GM21367 (cell line): ENCODE measurements at regions not wholly inside any gene's neighbourhood (a gene's known extent, or its start where the extent isn't known, plus 50 kb on each side); places are given as distances from the start of the nearest gene placed in this dataset.

Source experiments
- ATAC-seq: cut with Tn5 transposase; IDR thresholded peaks from one replicate; pipeline ENCODE4 v1.9.1; 2021; ENCODE audit not compliant: unreplicated experiment

- ATAC-seq, result no peak
Observed at GRCh38 chr7:24469118-24469517, 104.1 kb upstream of the PALS2 start.

- ATAC-seq, result no peak
Observed at GRCh38 chr7:24472093-24472492, 101.2 kb upstream of the PALS2 start.

GRCh38 chr7:24475166-24475961 lies 97.9 kb upstream of the PALS2 start:
- no peak for ATAC-seq

GRCh38 chr7:24476227-24476626 lies 97.0 kb upstream of the PALS2 start:
- ATAC-seq, result no peak

GRCh38 chr7:24477398-24478136 lies 95.7 kb upstream of the PALS2 start:
- no peak for ATAC-seq

GRCh38 chr7:24478137-24478655 lies 95.1 kb upstream of the PALS2 start:
- no peak for ATAC-seq

GRCh38 chr7:24480501-24480900 lies 92.8 kb upstream of the PALS2 start:
- ATAC-seq, result no peak

GRCh38 chr7:24483804-24484203 lies 89.4 kb upstream of the PALS2 start:
- ATAC-seq, result no peak

- no peak for ATAC-seq
Observed at GRCh38 chr7:24492576-24492975, 80.7 kb upstream of the PALS2 start.

GRCh38 chr7:24494832-24495231 lies 78.4 kb upstream of the PALS2 start:
- ATAC-seq, result no peak

GRCh38 chr7:24496036-24496435 lies 77.2 kb upstream of the PALS2 start:
- no peak for ATAC-seq

- no peak for ATAC-seq
Observed at GRCh38 chr7:24498439-24498838, 74.8 kb upstream of the PALS2 start.

- ATAC-seq, result no peak
Observed at GRCh38 chr7:24499871-24500270, 73.4 kb upstream of the PALS2 start.

- ATAC-seq, result no peak
Observed at GRCh38 chr7:24500599-24500998, 72.7 kb upstream of the PALS2 start.

GRCh38 chr7:24501009-24501408 lies 72.2 kb upstream of the PALS2 start:
- no peak for ATAC-seq

GRCh38 chr7:24501443-24502134 lies 71.7 kb upstream of the PALS2 start:
- no peak for ATAC-seq

GRCh38 chr7:24502135-24502488 lies 71.1 kb upstream of the PALS2 start:
- no peak for ATAC-seq

- no peak for ATAC-seq
Observed at GRCh38 chr7:24503506-24503905, 69.7 kb upstream of the PALS2 start.

- no peak for ATAC-seq
Observed at GRCh38 chr7:24504040-24504439, 69.2 kb upstream of the PALS2 start.

GRCh38 chr7:24504836-24505235 lies 68.4 kb upstream of the PALS2 start:
- ATAC-seq, result no peak

GRCh38 chr7:24505968-24506367 lies 67.3 kb upstream of the PALS2 start:
- no peak for ATAC-seq

GRCh38 chr7:24508316-24508715 lies 64.9 kb upstream of the PALS2 start:
- no peak for ATAC-seq
